Activated naive CD4-positive, alpha-beta T cell treated with anti-CD3 and anti-CD28 coated beads, Interleukin-2, amount 50 U/mL, for 72 hours (primary cell): ENCODE measurements at regions not wholly inside any gene's neighbourhood (a gene's known extent, or its start where the extent isn't known, plus 50 kb on each side); places are given as distances from the start of the nearest gene placed in this dataset.

Source experiments
- ATAC-seq, 2 donors: fragments of 150-1000 bp; cut with Tn5 transposase; 2 replicates each; pipeline ENCODE4 v1.10.0; 2021; ENCODE audit warnings: mild to moderate bottlenecking in 2 of 2, moderate library complexity in 2 of 2
- DNase-seq, 2 donors: peaks; one replicate each; pipeline ENCODE4 v3.0.0; 2021 to 2022; ENCODE audit warnings: low spot score in 2 of 2
- H3K27ac Mint-ChIP-seq, 2 donors: one replicate each; pipeline ENCODE4 v1.8.0; 2022; ENCODE audit warnings: mild to moderate bottlenecking in 2 of 2, mixed read lengths in 2 of 2
- H3K36me3 Mint-ChIP-seq, 2 donors: one replicate each; pipeline ENCODE4 v1.8.0; 2022; ENCODE audit warnings: mixed read lengths in 2 of 2
- H3K9me3 Mint-ChIP-seq, 2 donors: one replicate each; pipeline ENCODE4 v1.8.0; 2022; ENCODE audit warnings: mixed read lengths in 2 of 2

- Mint-ChIP-seq H3K9me3 (peaks cover 9 to 15% of the 10 kb centered on the region in 2 donors), H3K36me3 (no peaks in the 10 kb centered on the region), H3K27ac (no peak overlapping the region)
- no peak for DNase-seq
- ATAC-seq: no peak
Measured at GRCh38 chr7:79563821-79564522, 110.5 kb upstream of the MAGI2 start.

- no peak for DNase-seq
- Mint-ChIP-seq H3K27ac (no peak overlapping the region), H3K9me3 (peaks cover 8 to 13% of the 10 kb centered on the region in 2 donors), H3K36me3 (no peaks in the 10 kb centered on the region)
- no peak for ATAC-seq
Measured at GRCh38 chr7:79555571-79555970, 102.1 kb upstream of the MAGI2 start.

DNA sequence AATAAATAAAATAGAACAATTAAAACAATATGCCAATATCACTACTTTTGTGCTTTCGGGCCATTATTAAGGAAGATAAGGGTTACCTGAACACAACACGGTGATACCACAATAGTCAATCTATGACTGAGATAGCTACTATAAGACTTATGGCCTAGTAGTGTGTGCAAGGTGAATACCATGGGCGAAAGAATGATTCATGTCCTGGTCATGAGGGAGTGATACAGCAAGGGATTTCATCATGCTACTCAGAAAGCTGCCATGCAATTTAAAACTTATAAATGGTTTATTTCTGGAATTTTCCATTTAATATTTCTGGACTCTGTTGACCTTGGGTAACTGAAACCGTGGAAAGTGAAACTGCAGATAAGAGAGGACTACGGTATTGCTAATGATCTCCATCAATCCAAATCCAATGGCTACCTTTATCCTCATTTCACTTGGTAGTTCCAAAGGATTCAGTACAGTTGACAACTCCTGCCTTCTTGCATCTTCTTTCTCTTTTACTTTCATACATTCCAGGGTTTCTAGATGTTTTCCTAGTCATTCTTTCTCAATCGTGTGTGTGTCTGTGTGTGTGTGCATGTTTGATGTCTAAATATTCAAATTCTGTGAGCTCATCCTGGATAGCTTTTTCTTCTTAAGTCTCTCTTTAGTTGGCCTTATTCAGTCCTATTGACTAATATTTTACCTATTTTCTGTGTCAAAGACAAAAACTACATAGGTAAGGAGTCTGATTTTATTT lies 100.5 kb upstream of the MAGI2 start:
- Mint-ChIP-seq H3K9me3 (peaks cover 8 to 9% of the 10 kb centered on the region in 2 donors), H3K36me3 (no peaks in the 10 kb centered on the region), H3K27ac (no peak overlapping the region)
- no peak for ATAC-seq
- no peak for DNase-seq

DNA sequence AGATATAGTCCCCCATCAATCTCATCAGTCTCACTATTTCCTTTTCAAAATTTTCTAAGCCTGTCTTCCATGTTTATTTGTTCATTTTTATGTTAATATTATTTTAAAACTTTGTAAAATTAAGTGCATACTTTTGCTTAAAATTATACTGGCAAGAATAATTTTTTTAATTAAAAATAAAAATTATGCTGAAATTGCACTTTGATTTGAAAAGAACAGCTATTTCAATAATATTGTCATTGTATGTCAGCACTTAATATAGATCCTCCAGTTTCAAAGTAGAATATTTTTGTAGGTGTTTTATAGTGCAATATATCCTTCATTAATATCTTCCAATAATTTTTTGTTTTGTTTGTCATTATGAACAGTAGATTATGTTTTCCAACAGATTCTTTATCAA lies 99.0 kb upstream of the MAGI2 start:
- DNase-seq (no peak), ATAC-seq (no peak)
- no peak overlapping the region for H3K27ac Mint-ChIP-seq
- H3K9me3 Mint-ChIP-seq: peaks cover 6 to 8% of the 10 kb centered on the region in 2 donors
- H3K36me3 Mint-ChIP-seq: no peaks in the 10 kb centered on the region

DNA sequence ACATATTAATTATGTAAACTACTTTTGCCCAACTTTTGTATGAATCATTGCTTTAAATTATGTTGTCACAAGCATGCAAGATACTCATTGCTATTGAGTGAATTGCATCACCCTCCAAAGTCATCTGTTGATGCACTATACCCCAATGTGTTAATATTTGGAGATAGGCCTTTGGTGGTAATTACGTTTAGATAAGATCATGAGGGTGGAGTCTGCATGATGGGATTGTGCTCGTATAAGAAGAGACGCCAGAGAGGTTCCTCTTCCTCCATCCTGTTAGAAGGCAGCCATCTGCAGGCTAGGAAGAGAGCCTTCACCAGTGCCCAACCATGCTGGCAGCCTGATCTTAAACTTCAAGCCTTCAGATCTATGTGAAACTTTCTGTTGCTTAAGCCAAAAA lies 95.3 kb upstream of the MAGI2 start:
- Mint-ChIP-seq H3K36me3 (no peaks in the 10 kb centered on the region), H3K27ac (no peak overlapping the region), H3K9me3 (no peaks in the 10 kb centered on the region)
- ATAC-seq: no peak
- DNase-seq: no peak

DNA sequence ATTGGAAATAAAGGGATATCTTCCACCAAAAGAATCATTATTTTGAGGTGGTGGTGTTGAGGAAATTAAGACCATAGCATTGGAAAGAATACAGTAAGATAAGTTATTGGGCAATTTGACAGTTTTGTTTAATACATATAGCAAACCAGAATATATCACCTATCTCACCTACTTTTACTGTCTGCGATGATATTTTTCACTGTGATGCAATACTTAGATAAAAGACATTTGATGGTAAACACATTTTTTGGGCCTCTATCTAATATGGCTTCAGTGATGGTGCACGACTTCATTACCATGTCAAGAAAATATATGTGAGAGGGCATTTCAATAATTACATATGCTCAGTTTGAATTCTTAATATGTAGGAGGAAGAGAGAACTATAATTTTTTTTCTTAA lies 93.7 kb upstream of the MAGI2 start:
- DNase-seq (no peak), ATAC-seq (no peak)
- Mint-ChIP-seq H3K27ac (no peak overlapping the region), H3K36me3 (no peaks in the 10 kb centered on the region), H3K9me3 (peaks cover 0 to 2% of the 10 kb centered on the region in 2 donors)

- Mint-ChIP-seq H3K9me3 (peaks cover 0 to 7% of the 10 kb centered on the region in 2 donors), H3K36me3 (no peaks in the 10 kb centered on the region), H3K27ac (no peak overlapping the region)
- DNase-seq (no peak), ATAC-seq (no peak)
Measured at GRCh38 chr7:79540592-79540991, 87.1 kb upstream of the MAGI2 start.

DNA sequence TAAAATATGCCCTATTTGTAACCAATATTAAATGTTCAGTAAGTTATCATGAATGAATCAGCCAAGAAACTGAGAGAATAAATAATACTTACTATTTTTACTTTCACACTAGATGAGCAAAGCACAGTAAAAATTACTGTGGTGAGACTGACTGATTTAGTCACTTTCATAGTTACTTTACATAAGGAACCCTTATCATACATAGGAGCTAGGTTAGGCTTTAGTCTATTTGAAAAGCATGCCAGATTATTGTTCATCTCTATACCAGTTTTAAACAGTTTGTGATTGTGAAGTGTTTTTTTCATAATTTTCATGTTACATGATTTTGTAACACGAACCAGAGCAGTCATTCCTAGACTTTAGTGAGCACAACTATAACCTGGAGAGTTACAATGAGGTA lies 80.7 kb upstream of the MAGI2 start:
- DNase-seq (no peak), ATAC-seq (peak in 1 of 2 donors; percentile 82)
- Mint-ChIP-seq H3K9me3 (peaks cover 5 to 8% of the 10 kb centered on the region in 2 donors), H3K36me3 (no peaks in the 10 kb centered on the region), H3K27ac (no peak overlapping the region)

GRCh38 chr7:79531905-79532664 lies 78.6 kb upstream of the MAGI2 start:
- ATAC-seq: no peak
- Mint-ChIP-seq H3K27ac (no peak overlapping the region), H3K36me3 (no peaks in the 10 kb centered on the region)

DNA sequence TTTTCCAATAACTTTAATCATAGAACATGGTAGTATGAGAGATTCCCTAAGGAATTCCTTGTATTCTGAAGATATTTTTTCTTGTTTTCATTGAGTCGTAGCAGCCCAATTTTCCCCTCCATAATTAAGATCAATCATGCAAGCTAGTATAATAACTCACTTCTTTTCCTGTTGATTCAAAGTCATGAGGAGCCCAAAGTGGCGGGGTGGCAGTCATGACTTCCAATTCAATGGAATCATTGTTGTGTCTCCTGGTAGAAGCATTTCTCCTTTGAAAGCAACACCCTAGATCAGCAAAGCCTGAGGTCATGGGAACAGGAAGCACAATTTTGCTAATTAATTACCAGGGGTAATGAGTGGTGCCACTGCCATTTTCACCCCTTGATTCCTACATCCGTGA lies 77.6 kb upstream of the MAGI2 start:
- DNase-seq: no peak
- Mint-ChIP-seq H3K36me3 (no peaks in the 10 kb centered on the region), H3K27ac (no peak overlapping the region), H3K9me3 (peaks cover 5 to 15% of the 10 kb centered on the region in 2 donors)
- no peak for ATAC-seq

More at GRCh38 chr7:79531905-79532664, 78.6 kb upstream of the MAGI2 start:
- H3K9me3 Mint-ChIP-seq: peaks cover 5 to 12% of the 10 kb centered on the region in 2 donors
- no peak for DNase-seq

DNA sequence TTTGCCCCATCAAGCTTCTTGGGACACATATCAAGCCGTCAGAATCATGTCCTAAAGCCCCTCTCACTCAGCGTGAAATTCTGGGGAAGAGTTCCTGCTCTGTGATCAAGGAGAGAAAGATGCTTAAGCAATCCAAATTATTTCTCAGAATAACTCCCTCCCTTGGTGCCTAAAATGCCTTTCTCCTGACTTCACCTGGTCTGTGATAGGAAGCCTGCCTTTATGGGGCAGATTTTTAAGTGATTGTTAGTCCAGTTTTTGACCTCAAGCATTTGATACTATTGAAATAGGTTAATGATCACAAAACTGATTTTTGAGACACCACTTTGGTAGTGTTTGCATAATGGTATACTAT lies 76.4 kb upstream of the MAGI2 start:
- DNase-seq: no peak
- H3K36me3 Mint-ChIP-seq: no peaks in the 10 kb centered on the region
- H3K9me3 Mint-ChIP-seq: peaks cover 5 to 15% of the 10 kb centered on the region in 2 donors
- no peak for ATAC-seq
- H3K27ac Mint-ChIP-seq: no peak overlapping the region

GRCh38 chr7:79529214-79529880 lies 75.9 kb upstream of the MAGI2 start:
- DNase-seq: no peak
- H3K9me3 Mint-ChIP-seq: peaks cover 5 to 15% of the 10 kb centered on the region in 2 donors
- H3K36me3 Mint-ChIP-seq: no peaks in the 10 kb centered on the region
- no peak for ATAC-seq
- H3K27ac Mint-ChIP-seq: peak overlapping the region in 1 of 2 donors; percentile 36

DNA sequence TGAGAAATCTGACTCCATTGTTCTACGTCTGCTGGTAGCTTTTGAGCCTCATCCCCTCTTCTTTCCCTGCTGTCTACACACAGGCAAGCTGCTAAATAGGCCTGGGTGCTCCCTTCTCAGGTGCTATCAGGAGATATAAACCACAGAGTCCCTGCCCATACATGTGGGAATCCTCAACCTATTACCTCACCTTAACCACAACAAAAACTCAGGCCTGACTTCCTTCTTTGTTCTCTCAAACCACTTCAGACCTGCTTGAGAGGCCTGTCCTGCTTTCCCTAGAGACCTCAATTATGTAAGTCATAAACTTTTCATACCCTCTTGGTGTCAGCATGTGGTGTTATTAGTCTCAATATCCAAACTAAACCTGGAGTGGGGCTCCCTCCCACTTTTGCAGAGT lies 75.0 kb upstream of the MAGI2 start:
- no peak for DNase-seq
- no peaks in the 10 kb centered on the region for H3K36me3 Mint-ChIP-seq
- no peak for ATAC-seq
- H3K27ac Mint-ChIP-seq: no peak overlapping the region
- H3K9me3 Mint-ChIP-seq: peaks cover 5 to 15% of the 10 kb centered on the region in 2 donors

DNA sequence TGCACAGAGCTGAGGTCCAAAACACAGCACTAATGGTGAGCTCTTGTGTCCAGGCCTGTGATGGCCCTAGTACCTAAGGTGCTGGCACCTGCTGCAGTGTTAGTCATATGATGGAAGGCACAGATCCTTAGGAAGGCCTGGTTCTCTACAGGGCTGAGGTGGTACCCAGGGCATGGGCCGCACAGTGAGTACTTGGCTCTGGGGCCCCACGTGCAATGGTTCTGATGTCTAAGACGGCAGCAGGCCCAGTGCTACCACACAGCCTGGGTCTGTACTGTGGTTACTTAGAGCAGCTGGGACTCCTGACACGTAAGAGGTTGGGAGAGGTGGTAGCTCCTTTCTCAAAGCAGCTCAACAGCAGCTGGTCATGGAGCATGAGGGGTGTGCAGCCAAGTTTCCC lies 70.6 kb upstream of the MAGI2 start:
- H3K27ac Mint-ChIP-seq: no peak overlapping the region
- peaks cover 0 to 10% of the 10 kb centered on the region in 2 donors for H3K9me3 Mint-ChIP-seq
- no peaks in the 10 kb centered on the region for H3K36me3 Mint-ChIP-seq
- no peak for DNase-seq
- no peak for ATAC-seq

GRCh38 chr7:79523436-79523835 lies 70.0 kb upstream of the MAGI2 start:
- DNase-seq (no peak), ATAC-seq (no peak)
- peaks cover 0 to 10% of the 10 kb centered on the region in 2 donors for H3K9me3 Mint-ChIP-seq
- no peaks in the 10 kb centered on the region for H3K36me3 Mint-ChIP-seq
- H3K27ac Mint-ChIP-seq: no peak overlapping the region

DNA sequence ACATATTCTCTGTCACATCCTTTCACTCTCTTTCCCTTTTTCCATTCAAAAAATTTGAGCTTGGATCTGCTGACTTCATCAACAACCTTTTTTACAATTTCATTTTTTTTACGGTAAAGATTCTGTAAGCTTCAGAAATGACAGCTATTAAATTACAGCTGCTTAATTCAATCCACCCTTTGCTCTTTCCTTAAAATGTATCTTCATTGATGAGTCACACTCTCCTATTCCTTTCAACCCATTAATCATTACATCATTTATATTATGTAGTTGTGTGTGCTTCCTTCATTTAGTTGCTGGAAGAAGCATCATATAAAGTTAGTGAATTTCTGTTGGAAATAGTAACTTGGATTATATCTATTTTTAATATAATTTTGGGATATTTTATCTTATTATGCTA lies 67.1 kb upstream of the MAGI2 start:
- DNase-seq (no peak), ATAC-seq (no peak)
- no peaks in the 10 kb centered on the region for H3K36me3 Mint-ChIP-seq
- peaks cover 0 to 5% of the 10 kb centered on the region in 2 donors for H3K9me3 Mint-ChIP-seq
- H3K27ac Mint-ChIP-seq: no peak overlapping the region

GRCh38 chr7:79515358-79515757 lies 61.9 kb upstream of the MAGI2 start:
- no peak overlapping the region for H3K27ac Mint-ChIP-seq
- DNase-seq (no peak), ATAC-seq (no peak)
- peaks cover 5 to 24% of the 10 kb centered on the region in 2 donors for H3K9me3 Mint-ChIP-seq
- peaks cover 0 to 4% of the 10 kb centered on the region in 2 donors for H3K36me3 Mint-ChIP-seq
